ENCODE measurements at regions not wholly inside any gene's neighbourhood (a gene's known extent, or its start where the extent isn't known, plus 50 kb on each side); places are given as distances from the start of the nearest gene placed in this dataset.

DNA sequence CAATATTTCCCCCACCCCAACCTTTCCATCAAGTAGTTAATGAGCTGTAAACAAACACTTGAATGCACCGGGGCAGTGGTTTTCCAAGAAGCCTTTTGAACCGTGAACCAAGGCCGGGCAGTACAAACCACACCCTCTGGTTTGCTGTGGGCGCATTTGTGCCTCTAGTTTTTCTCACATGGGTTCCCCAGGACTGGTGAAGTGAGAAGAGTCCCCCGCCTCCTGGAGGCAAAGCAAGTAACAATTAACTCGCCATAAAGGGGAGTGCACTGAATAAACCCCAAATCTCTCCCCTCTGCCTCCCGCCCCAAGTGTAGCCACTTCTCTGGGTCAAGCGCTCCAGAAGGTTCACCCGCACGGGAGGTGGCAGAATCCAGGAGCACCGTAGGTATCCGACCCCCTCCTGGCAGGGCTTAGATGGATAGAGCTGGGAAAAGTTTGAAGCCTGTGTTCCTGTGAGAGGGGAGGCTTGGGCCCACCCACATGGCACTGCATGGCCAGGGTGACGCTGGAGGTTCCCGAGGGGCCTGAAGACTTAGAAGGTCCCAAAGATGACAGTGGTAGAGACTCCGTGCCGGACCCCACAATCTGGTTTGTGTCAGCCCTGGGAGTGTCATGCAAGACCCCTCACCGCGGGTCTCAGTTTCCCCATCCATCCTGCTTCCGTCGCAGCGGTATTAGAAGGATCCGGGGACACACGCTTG, 182.2 kb downstream of the SMAD2 start:
- TF ChIP-seq CTCF (conservative IDR thresholded peaks at IDR 0.05; ENCODE audit: low read length), result no peak
- no peak for TF ChIP-seq EZH2phosphoT487 (IDR thresholded peaks at IDR 0.05; ENCODE audit: borderline replicate concordance, low read depth, low read length)
